ENCODE measurements at regions not wholly inside any gene's neighbourhood (a gene's known extent, or its start where the extent isn't known, plus 50 kb on each side); places are given as distances from the start of the nearest gene placed in this dataset.
"Not testable (repeated sequence)": the region's sequence is repeated elsewhere in the genome, so short reads cannot be mapped to it uniquely, and the experiment has no call there.

DNA sequence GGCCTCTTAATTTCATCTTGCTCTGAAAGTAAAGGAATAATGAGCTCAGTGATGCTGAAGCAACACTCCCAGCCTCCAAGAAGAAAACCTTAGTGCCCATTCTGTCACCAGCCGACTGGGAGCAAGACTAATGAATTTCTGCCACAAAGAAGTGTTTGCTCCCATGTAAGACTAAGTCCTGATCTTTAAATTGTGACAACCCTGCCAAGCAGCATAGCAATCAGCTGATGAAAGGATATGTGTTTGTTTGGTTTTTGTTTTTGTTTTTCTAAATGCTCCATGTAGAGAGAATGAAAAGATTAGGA lies 113.7 kb upstream of the PALMD start:
- H3K27ac ChIP-seq: no peak overlapping the region
- no peak overlapping the region for H3K4me3 ChIP-seq

DNA sequence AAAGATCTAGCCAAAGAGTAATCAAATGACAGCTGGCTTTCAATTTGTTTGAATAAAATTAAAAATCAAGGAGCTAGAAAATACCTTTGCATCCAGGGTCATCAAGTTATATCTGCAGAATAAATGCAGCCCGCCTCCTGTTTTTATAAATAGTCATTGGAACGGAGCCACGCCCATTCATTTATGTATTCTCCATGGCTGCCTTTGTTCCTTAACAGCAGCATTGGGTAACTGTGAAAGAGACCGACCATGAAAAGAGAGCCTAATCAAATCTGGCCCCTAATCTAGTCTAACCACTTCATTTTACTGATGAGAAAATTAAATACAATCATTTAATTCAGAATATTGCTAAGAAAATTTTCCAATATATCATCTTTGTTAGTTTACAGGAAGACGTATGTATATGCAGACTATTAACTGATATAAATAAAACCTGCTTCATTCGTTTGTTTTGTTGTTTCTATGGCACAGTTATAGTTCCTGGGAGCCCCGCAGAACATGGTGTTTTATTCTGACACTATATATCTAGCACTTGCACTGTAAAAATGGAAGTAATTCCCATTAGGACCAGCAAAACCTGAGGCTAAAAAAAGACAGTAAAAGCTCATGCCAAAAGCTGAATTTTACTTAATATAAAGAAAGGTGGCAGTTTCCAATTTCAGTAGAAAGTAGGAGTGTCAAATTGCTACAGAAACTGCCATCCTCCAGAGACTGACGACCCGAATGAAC lies 111.8 kb upstream of the PALMD start:
- Histone ChIP-seq H3K27ac (peak overlapping the region in 10 of 21 experiments; percentile 1 to 82 (median 36)), H3K4me3 (no peak overlapping the region)

DNA sequence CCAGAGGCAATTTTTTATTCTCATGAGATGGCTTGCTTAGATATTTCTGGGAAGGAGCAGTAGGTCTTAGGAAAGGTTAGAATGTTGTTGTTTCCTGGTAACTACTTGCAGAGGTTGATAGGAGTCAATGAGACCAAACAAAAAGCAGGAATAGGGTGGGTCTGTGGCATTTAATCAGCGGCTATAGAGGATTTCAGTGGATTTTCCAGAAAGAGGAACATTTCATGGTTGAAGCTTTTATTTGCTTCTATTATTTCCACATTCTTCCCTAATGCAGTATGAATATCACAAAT lies 111.3 kb upstream of the PALMD start:
- no peak overlapping the region for H3K4me3 ChIP-seq
- H3K27ac ChIP-seq: peak overlapping the region in 11 of 21 experiments; percentile 1 to 82 (median 44)

DNA sequence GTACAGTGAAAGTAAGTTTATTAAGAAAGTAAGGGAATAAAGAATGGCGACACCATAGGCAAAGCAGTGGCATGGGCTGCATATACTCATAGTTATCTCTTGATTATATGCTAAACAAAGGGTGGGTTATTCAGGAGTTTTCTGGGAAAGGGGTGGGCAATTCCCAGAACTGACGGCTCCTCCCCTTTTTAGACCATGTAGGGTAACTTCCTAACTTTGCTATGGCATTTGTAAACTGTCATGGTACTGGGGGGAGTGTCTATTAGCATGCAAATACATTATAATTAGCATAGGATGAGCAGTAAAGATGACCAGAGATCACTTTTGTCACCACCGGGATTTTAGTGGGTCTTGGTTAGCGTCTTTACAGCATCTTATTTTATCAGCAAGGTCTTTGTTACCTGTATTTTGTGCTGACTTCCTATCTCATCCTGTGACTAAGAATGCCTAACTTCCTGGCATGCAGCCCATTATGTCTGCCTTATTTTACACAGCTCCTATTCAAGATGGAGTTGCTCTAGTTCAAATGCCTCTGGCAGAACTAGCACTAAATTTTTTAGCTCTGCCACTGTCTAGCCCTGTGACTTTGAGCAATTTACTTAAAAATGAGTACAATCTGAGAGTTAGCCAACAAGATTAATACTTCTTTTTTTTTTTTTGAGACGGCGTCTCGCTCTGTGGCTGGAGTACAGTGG lies 110.3 kb upstream of the PALMD start:
- Histone ChIP-seq H3K4me3 (no peak overlapping the region), H3K27ac (peak overlapping the region in 5 of 21 experiments; percentile 42 to 82 (median 57))

DNA sequence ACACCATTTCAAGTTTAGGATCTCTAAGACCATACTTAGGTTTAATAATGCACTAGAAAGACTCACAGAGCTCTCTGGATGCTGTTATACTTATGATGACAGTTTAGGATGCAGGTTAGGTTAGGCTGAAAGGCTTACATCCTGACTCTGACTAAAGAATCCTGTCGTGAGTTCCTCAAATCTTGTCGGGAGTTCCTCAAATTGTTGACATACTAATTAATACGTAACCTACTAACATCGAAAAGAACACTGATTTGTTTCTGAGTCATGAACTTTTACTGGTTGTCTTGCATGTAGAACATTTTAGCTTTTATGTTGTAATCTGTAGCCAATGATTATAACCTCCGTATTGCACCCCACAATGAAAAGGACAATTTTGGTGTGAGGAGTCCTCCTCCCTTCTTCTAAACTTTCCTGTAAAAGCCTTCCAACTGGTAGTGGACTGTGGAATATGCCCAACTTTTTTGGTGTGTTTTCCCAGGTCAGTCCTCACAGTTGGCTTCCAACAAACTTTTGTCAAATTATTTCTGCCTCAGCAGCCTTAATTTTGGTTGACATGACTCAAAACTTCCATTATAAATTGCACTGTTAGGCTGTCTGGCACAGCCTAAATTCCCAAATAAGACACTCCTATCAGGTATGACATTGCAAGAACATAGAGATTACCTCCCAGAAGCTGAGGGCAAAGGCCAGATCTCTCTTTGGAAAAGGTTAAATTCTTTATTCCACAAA lies 107.9 kb upstream of the PALMD start:
- H3K4me3 ChIP-seq: no peak overlapping the region
- no peak overlapping the region for H3K27ac ChIP-seq

DNA sequence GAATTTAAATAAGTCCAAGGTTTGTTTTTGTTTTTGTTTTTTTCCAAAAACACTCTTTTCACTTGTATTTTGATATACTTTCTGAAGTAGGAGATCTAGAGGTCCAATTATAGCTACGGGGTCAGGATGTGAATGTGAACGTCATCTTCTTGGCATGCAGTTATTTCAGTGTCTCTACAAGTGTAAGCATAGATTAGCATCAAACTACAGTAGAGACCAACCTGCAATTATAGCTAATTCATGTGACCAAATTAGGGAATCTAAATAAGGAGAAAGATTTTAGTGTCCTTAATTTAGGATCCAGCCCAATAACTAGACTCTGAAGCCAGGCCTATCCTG lies 107.3 kb upstream of the PALMD start:
- H3K4me3 ChIP-seq: no peak overlapping the region

DNA sequence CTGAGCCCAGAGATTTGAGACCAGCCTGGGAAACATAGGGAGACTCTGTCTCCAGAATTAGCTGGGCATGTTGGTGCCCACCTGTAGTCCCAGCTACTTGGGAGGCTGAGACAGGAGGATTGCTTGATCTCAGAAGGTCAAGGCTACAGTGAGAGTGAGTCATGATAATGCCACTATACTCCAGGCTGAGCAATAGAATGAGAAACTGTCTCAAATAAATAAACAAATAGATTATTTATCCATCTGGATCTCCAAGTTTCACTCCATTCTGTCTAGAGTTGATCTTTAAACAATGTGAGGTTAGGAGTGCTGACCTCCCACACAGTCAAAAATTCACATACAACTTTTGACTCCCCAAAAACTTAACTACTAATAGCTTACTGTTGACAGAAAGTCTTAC lies 106.8 kb upstream of the PALMD start:
- Histone ChIP-seq H3K27ac (no peak overlapping the region), H3K4me3 (no peak overlapping the region)

More for the DNA sequence above, 107.3 kb upstream of the PALMD start:
- H3K27ac ChIP-seq: no peak overlapping the region

DNA sequence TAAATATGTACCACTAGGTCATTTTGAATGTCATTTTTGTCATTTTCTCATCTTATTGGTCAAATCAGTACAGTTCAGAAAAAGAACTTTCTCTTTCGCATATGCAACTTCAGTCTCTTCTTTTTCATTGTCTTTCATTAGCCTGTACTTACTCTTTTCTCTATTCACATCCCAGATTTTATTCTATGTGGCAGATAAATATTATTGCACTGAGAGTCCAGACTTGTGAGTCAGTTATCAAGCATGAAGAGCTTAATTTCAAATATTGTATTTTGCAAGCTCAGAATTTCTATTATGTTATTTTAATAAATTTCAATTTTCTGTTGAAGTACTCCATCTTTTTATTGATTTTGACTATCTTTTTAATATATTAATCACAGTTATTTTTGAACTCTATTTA lies 105.2 kb upstream of the PALMD start:
- no peak overlapping the region for H3K4me3 ChIP-seq
- H3K27ac ChIP-seq: no peak overlapping the region

DNA sequence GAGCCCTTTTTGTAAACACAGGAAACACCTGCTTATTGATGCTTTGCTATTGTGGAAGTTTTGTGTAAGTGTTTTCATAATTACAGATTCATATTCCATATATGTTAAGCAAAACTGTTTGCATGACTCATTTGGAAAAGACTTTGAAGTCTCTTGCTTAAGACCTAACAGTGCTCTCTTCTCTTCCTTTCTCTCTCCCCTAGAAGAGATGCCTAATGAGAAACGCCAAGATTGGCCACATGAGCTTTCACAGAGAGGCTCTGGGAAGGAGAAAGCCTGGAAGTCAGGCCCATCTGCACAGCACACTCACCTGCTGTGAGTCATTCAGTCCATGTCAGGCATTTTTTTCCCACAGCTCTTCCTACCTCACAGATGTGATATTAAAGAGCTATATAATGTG lies 101.6 kb upstream of the PALMD start:
- peak overlapping the region in 2 of 21 experiments; percentile 26 to 47 for H3K27ac ChIP-seq
- no peak overlapping the region for H3K4me3 ChIP-seq

DNA sequence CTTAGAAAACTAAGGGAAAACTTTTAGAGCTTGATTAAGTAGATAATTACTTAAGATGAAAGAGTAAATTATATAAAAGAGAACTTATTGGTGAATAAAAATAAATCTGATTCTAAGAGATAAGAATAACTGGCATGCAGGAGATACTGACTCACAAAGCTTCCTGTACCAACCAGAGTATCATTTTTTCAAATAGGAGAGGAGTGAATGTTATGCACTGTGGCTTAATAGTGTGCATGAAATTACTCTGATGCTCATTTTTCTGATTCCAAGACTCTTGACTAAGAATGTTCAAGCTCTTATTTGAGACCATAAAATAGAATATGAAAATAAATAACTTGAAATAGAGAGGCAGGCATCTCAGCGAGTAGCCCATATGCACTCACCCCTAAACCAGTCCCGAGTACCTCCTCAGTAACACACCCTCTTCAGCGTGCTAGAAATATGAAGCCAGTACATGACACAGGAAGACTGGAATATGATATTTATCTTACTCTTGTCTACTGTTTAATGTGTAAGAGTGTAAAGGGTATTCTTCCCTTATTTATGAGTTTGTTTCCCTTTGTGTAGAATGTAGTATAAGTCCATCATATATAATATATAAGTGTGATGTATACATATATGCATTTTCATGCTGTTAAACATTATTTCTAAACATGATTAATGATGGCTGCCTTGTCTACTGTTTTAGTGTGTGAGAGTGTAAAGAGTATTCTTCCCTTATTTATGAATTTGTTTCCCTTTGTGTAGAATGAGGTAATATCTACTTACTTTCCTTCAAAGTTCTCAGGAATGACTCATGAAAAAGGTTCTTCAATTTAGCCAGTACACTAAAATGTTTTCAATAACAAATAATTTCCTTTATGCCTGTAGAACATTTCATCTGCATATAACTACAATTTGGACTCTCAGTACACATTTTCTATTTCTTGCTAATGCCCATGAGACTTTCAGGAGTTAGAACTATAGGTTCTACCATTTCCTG lies 99.2 kb upstream of the PALMD start:
- Histone ChIP-seq H3K27ac (no peak overlapping the region), H3K4me3 (no peak overlapping the region)

DNA sequence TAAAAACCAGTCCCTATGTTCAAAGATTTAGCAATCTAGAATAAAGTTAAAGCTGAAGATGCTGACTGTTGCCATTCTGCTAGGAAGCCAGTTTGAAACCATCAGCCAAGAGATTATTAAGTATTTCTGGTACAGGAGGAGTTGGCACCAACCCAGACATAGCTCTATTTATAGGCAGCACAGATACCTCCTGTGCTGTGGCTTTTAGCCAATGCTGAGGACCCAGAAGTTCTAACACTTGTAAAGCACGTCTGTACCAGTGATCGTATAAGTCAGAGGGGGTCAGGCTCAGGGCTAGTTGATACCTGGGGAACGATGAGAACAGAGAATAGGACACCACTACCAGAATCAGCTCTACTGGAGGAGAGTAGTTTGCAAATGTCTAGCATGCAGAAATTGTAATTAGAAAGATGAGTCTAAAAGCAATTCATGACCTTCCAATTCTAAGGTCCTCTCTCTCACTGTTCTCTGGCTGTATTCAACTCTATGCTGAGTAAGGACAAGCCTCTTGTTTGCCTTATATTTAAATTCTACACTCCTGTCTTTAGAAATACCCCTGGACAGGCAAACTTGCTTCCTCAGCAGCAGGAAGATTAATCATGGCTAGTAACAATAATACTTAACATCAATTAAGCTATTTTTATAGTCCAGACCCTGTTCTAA lies 96.8 kb upstream of the PALMD start:
- no peak overlapping the region for H3K4me3 ChIP-seq
- H3K27ac ChIP-seq: no peak overlapping the region

DNA sequence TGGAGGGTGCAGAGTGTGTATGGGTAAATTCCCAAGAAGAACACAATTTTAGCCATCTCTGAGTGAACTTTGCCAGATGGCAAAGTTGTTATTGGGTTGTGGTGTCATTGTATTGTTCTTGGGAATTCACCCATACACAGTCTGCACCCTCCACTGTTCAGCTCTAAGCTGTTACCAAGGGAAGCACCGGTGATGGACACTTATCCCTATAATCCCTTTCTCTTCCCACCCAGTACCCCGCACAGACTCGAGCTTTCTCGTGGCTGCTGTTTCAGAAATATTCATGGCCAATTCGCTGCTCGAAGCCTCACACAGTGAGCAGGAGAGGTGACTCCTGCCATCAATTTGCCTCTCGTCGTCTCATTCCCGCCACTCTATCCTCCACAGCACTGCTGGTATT lies 95.7 kb upstream of the PALMD start:
- Histone ChIP-seq H3K4me3 (no peak overlapping the region), H3K27ac (no peak overlapping the region)

DNA sequence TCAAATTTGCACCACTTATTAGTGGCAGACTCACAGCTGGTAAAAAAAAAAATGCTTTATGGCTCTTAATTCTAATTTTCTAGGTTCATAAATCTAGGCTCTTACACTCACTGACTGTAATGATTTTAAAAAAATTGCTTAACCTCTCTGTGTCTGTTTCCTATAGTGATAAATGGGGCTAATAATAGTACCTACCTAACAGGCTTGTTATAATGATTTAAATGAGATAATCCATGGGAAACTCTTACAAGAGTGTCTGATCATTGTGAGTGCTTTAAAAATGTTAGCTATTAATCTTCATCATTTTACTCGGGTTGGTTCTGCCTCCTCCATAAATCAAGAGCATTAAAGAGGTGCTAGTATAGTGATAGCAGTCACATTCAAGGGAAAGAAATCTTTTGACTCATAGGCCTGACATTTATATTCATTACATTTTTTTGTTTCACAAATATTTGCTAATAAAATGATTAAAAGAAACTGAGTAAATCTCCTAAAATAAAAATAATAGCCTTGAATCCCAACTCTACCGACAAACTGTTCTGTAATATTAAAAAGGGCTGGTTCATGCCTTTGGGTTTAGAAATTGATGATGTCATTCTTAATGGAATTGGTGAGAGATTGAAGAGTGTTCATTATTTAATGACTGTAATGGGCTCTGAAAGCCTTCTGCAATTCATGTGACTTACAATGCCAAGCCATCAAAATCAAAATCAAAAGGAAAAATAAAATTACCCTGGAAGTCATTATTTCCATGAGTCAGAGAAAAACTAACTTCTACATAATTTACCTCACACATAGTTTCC lies 93.9 kb upstream of the PALMD start:
- no peak overlapping the region for H3K4me3 ChIP-seq
- no peak overlapping the region for H3K27ac ChIP-seq

DNA sequence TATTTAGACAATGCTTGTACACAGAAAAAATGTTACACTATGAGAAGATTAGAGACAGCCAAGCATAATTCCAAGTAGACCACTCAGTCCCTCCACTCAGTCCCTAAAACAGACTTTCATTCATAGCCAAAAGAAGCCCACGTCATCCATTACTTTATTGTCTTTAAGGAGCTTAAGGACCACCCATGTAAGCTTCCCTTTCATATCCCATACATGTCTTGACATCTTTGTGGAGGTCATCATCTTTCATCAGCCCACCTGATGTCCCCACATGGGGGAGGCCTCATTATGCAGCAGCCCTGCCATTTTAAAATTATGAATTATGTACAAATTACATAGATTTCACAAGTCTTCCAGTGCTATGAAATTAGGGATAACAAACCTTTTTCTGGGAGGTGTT lies 92.6 kb upstream of the PALMD start:
- Histone ChIP-seq H3K27ac (no peak overlapping the region), H3K4me3 (no peak overlapping the region)

DNA sequence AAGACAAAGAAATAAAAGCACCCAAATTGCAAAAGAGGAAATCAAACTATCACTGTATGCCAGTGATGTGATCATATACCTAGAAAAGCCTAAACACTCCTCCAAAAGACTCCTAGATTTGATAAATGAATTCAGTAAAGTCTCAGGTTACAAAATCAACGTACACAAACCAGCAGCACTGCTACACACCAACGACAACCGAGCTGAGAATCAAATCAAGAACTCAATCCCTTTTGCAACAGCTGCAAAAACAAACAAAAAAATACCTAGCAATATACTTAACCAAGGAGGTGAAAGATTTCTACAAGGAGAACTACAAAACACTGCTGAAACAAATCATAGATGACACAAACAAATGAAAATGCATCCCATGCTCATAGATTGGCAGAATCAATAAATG lies 92.1 kb upstream of the PALMD start:
- H3K4me3 ChIP-seq, H3K27ac ChIP-seq: not testable (repeated sequence)

DNA sequence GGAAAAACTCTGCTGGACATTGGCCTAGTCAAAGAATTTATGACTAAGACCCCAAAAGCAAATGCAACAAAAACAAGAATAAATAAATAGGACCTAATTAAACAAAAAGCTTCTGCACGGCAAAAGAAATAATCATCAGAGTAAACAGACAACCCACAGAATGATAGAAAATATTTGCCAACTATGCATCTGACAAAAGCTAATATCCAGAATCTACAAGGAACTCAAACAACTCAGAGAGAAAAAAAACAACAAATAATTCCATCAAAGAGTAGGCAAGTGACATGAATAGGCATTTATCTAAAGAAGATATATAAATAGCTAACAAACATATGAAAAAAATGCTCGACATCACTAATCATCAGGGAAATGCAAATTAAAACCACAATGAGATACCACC lies 91.2 kb upstream of the PALMD start:
- H3K4me3 ChIP-seq: no peak overlapping the region

DNA sequence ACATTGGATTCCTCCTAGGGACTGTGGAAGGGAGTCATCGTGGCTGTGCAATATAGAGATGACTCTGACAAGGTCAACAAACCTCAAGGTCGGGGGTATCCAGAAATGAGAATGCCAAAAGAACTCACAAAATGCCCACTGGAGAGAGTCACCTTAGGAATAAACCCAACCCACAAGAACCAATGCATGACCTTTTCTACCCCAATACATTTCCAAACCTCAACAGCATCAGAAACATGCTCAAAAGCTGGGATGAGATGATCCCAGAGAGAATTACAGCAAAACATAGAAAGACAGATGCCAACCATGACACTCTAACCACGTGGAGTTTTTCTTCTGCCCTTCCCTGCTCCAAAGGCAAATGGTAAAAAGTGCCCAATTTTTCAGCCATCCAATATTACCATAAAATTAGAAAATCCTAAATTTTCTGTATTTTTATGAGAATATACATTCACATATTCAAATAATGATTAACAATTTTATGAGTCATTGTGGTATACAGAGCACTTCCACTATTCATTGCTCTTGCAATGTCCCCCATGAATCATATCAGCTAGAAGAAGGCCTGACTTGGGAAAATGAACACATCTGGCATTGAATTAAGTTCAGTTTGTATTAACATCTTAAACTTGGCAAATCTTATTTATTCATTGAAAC lies 88.2 kb upstream of the PALMD start:
- Histone ChIP-seq H3K27ac (peak overlapping the region in 1 of 21 experiments; percentile 22), H3K4me3 (no peak overlapping the region)

More for the DNA sequence above, 91.2 kb upstream of the PALMD start:
- H3K27ac ChIP-seq: no peak overlapping the region

DNA sequence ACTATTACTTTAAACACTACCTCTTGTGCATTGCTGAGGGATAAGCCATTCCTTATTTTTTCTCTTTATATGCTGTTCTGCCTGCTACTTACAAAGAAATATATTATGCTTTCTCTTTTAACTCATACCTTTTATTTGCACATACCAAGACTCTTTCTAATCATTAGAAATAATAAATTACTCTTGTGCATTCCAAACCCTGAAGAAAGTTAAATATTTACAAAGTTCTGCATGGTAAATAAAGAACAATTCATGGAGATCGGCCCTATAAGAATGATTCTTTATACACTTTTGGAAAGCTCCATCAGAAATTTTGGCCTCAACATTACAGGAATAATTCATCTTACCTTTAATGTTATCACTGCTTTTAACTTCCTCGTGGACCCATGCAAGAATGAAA lies 86.7 kb upstream of the PALMD start:
- no peak overlapping the region for H3K27ac ChIP-seq

More for the DNA sequence above, 86.7 kb upstream of the PALMD start:
- no peak overlapping the region for H3K4me3 ChIP-seq

Measured in skin epidermis (tissue), 12 donors.